CMK (cell line): ENCODE measurements at regions not wholly inside any gene's neighbourhood (a gene's known extent, or its start where the extent isn't known, plus 50 kb on each side); places are given as distances from the start of the nearest gene placed in this dataset.

Experiments used
- DNase-seq: peaks from one replicate; pipeline ENCODE4 v3.0.0-alpha.2; 2010; ENCODE audit warnings: low read depth

DNA sequence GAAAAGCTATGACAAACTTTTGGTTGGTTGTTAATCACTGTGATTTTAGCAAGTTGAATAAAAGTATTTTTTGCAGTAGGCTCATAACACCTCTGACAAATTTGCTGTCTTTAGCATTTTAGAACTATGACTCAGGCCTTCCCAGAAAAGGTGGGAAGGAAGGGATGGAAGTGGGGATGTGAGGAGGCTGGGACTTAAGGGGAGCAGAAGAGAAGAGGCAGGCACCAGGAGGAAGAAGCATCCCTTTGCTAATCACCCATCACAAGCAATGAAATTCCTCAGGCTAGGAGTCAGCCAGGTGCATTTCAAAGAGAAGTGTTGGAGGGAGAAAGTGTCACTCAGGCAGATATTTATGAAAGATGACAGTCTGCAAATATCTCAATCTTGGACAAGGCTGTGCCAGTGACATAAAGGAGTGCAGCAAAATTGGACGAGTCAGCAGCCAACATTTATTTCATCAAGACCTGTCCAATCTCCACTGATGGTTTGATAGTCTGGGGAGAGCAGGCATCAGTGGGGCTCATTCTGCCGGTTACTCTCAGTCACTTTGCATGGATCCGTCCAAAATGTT, 337.3 kb upstream of the ARRDC4 start:
- DNase-seq: no peak

DNA sequence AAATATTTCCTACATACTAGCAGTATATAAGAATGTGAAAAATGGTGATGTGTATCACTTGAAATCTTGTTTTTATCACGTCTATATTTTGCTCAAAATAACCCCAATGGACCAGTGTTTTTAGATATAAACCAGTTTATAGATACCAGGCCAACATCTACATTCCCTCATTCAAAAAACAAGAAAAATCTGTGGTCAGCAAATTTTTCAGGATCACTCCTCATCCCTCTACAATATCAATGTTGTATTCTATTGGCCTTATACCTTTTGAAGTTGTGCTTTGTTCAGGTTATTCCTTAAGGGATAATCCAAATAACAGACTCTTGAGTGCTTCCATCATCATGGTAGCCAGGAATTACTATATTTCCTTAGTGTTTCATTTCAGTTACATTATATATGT, 332.9 kb upstream of the ARRDC4 start:
- DNase-seq: no peak

DNA sequence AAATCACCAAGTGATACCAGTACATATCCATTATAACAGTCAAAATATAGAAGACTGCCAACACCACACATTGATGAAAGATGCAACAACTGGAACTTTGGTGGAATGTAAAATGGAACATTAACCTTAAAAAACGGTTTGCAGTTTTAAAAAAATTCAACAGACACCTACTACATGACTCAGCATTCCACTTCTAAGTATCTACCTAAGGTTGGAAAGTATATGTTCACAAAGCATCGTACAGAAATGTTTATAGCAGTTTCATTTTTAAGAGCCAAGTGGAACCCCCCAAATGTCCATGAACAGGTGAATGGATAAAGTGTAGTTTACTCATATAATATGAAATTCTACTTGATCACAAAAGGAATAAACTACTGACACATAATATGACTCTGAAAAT, 314.7 kb upstream of the ARRDC4 start:
- DNase-seq: no peak

DNA sequence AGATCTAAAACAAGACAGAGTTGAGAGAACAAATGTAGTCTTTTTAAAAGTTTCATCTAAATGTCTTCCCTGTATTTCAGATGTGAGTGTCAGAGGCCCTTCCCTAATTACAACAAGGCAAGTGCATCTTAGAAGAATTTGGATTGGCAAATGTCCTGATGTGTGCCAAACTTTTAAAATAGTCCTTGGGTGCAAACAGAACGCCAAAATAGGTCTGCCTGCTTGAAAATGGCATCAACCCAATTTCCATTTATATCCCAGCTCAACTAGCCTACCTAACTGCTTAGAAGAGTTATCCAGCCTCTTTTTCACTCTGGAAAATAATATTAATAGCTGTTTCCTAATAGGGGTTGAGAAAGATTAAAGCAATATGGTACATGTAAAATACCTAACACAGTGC, 311.8 kb upstream of the ARRDC4 start:
- DNase-seq: no peak

DNA sequence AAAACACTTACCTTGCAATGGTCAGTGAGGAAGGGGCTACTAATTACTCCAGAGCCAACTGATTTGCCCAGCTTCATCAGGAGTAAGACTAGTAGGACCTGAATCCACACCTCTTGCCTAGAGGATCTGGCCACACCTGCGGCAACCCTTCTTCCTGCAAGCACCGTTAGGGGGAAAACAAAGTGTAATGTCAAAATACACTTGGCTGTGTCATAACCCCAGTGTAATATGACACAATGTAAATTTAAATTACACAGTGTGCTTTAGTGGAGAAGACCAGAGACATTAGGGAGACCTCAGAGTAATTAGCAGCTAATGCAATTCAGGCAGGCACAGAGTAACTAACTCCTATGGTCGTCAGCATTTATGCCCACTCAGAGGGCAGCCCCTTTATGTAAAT, 308.5 kb upstream of the ARRDC4 start:
- DNase-seq: no peak

DNA sequence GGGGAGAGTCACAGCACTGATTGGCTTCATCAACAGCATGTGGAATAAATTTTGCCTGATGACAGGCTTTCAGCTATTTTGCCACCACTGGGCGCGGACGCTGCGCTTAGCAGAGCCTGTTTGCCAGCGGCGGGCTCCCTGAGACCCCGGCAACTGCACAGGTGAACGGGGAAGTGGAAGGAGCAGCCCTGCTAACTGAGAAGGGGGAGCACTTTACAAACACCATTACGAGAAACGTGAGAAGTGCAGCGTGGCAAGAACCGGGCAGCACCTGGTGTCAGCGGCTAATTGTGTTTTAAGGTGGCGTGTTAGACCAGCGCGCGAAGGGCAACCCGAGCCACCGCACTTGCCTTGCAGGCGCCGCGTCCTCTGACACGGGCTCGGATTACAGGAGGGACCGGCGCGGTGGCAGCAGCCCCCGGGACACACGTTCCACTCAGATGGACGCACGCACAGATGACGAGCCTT, 307.8 kb upstream of the ARRDC4 start:
- DNase-seq: no peak

DNA sequence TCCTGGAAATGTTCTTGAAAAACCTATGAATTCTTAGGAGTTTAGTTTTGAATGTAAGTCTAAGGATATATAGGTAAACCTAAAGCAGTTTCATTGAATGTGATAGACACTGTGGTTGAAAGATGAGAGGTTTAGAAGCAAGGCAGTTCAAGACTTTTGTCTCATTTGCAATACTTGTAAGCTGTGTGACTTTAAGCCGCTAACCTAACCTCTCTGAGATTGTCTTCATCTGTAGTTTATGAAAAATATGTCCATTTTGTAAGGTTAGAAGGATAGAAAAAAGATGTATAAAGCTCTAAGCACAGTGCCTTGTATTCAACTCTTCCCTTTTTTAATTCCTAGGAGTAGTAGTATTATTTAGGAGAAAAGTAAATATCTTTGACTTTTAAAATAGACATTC, 306.6 kb upstream of the ARRDC4 start:
- no peak for DNase-seq

DNA sequence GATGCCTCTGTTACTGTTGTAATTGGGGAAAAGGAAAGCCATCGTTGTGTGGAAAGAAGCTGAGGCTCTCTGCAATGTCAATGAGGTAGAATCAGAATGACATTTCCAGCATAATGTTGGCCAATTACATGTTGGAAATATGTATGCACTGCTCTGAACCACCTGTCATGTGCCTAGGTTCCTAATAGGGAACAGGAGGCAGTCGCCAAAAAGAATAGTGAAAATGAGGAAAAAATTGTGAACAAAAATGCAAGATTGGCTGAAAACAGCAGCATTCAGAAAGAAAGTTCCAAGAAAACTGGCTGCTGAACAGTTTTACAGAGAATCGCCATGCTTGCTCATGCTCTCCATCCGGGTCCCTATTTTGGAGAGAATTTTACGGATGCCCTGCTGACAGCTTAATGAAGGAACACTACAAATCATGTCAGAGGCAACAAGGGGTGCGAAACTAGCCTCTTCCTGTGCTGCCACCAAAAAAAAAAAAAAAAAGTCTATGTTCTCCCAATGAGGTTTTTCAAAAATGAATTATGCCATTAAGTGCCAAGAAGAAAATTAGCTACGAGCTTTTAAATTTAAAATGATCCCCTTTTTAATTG, 305.9 kb upstream of the ARRDC4 start:
- DNase-seq: no peak

DNA sequence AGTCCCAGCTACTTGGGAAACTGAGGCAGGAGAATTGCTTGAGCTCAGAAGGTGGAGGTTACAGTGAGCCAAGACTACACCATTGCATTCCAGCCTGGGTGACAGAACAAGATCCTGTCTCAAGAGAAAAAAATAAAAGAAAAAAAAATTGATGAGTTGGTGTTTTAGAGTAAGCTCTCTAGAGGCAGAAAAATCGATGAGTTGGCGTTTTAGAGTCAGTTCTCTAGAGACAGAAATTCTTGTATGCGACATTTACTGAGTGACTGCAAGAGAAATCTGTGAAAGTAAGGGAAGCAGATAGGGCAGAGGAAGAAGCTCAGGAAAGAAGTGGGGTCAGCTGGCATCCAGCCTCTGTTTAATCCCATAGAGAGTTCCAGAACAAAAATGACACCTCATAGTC, 298.7 kb upstream of the ARRDC4 start:
- DNase-seq: no peak

DNA sequence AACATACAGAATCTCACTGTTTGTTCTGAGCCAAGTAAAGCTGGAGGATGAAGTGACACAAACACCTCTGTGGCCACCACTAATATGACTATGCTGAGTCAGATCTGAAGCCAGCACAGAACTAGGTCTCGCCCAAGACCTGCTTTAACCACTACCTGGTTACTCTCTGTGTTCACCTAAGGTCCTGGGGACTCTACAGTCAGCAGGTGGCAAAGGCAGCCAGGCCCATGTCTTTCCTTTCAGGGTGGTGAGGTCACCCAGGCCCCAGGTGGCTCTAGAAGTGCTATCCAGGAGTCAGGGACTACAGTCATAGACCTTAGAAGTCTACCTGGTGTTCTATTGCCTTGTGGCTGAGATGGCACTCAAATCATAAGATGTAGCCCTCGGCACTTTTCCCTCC, 287.9 kb upstream of the ARRDC4 start:
- DNase-seq: no peak

DNA sequence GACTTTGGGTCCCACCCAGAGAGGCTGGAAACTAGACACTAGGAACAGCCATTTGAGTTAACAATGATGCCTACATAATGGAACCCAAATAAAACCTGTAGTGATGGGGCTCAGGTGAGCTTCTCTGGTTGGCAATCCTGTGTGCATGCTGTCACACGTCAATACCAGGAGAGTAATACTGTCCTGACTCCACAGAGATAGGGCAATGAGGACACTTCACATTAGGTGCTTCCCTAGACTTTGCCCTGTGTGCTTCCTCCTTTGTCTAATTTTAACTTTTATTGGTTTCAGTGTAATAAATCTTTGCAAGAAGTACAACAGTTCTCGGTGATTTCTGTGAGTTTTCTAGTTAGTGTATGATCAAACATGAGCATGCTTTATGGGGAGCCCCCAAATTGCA, 281.8 kb upstream of the ARRDC4 start:
- DNase-seq: no peak

DNA sequence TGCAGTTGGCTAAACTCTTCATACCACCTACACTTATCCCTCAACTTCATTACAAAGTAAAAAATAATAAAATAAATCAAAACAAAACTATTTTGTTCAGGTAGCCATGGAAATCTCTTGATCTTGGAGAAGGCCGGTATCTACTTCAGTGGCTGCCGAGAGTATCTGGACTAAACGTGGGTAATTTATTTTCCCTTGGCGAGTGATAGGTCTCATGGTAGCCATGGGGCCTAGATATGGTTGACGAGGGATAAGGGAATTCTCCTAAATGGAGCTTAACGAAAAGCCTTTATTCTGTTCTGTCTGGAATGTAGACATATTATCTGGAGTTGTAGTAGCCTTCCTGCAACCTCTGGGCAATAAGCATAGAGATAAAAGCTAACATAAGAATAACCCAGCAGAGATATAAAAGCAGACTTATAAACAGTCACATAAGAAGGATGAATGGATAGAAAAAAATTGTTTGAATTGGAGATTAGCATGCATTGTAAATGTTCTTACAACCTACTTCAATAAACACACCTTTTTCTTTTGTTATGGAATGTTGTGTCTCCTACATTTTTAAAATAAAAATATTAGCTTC, 281.3 kb upstream of the ARRDC4 start:
- no peak for DNase-seq

DNA sequence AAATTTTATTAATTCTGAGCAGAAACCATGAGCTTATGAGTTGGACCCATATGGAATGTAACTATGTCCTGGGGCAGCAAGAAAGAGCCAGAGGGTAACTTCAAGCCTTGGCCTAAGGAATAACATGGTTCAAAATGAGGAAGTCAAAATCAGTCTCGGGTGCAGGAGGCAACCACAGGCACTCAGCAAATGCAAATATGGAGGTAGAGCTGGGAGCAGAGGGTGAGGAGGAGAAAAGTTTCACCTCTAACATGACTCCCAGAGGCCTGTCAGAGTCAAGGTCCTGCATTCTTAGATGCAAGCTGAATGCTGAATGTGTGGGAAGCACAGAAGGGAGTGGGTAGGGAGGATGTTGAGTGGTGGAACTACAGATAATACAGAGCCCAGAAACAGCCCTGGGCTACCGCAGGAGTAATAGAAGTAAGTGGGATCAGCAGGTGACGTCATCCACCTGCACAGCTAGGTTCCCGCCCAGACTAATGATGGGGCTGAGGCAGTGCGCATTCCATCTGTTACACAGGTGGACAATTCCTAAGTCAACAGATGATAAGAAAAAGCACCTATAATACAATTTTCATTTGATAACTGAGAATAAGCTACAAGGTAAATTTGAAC, 279.8 kb upstream of the ARRDC4 start:
- DNase-seq: no peak

DNA sequence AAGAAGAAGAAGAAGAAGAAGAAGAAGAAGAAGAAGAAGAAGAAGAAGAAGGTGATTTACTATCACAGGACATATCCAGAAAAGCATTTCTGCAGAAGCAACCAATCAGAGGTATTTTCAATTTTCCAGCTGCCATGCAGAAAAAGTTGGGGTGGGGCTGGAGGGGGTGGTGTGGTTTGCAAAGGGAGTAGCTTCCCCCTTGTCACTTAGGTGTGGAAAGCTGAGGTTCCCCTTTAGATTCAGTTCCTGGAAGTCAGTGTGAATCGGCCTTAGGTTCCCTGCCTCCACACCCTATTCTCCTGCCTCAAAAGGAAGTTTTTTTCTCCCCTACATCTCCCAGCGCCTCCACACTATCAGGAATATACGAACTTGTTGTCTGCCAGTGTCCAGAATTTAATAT, 276.7 kb upstream of the ARRDC4 start:
- no peak for DNase-seq

DNA sequence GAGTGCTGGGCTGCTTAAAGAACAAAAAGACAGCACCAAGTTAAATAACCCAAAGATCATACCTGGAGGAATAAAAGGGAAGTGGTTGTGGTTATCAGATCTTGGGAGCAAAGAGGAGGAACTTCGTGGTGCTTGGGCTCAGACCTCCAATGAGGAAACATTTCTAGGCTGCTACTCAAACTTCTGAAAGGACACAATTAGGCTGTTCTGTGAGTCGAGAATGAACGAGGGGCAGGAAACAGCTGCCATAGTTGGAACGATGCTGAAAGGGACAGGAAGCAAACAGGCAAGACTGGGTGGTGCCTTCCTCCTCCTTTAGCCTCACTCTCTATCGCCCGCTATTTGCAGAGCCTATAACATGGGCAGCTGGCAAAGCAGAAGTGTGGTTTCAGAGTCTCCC, 276.3 kb upstream of the ARRDC4 start:
- no peak for DNase-seq

DNA sequence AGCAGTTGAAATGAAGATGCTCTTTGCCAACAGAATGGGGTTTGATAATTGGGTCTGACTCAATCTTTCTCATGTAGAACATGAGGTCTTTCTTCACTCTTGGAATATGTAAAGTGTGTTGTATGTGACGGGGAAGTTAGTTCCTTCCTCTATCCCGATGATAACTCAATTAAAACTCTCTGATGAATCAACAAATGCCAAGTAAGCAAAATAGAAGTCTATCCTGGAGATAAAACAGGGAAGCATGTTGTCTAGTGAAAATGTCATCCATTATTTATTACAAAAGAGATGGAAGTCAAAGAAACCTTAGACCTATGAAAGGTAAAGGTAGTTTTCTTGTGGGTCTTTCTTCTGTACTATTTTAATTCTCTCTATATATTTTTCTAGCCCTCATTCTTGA, 274.2 kb upstream of the ARRDC4 start:
- no peak for DNase-seq

DNA sequence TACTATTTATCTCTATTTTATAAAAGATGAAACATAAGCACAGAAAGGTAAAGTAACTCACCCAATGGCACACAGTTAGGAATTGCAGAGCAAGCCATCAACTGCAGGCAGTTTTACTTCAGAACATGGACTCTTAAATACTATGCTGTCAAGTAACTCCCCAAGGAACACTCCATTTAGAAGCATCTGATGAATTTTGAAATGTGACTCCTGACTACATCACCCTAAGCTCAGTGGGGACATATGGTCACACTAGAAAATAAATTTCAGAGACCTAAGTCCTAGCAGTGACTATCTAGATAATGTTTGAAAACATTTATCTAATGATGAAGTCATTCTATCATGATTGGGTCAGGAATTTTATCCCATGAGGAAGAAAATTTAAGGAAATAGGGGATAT, 272.8 kb upstream of the ARRDC4 start:
- DNase-seq: no peak

DNA sequence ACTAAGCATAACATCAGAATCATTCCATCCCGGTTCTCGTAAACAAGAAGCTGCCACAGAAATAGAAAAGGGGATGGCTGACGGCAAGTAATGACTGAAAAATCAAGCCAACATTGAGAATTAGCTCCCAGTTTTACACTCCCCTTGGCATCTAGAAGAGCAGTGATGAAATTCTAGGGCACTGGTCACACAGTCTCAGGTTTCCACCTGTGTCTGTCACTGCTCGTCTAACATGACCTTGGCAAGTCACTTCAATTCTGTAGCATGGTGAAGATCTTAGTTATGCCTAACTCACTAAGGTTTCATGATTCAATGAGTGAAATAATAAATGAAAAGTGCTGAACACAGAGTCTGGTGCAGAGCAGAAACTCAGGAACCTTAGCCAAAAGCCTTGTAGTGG, 272.3 kb upstream of the ARRDC4 start:
- no peak for DNase-seq

DNA sequence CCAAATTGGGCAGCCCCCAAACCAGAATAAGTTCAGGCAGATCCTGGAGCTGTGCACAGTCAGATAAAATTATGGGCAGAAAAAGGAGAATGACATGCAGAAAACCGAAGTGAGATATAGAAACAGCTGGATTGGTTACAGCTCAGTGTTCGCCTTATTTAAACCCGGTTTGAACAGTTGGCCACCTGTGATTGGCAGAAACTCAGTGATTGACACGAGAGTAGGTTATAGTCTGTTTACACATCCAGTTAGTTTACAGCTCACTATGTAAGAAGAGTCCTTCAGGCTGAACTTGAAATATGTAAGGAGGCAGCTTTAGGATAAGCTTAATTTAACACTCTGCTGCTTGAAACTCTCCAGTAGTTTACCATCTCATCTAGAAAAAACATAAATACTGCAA, 271.6 kb upstream of the ARRDC4 start:
- DNase-seq: no peak

DNA sequence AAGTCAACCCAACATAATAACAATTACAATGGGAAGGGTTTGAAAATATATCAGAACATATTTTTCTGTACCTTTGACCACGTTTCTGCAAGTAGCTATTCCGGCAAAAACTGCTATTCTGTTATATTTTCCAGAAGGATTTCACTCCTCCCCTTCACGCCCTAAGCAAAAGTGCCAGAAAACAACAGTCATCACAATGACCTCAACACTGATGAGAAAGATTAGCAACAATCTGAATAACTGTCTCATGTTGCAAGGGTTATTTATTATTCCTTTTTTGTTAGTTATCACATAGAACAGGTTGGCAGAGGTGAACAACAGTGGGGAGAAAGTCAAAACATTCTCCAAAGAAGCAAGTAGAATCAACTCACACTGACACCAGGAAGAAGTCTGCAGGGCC, 269.4 kb upstream of the ARRDC4 start:
- DNase-seq: no peak

DNA sequence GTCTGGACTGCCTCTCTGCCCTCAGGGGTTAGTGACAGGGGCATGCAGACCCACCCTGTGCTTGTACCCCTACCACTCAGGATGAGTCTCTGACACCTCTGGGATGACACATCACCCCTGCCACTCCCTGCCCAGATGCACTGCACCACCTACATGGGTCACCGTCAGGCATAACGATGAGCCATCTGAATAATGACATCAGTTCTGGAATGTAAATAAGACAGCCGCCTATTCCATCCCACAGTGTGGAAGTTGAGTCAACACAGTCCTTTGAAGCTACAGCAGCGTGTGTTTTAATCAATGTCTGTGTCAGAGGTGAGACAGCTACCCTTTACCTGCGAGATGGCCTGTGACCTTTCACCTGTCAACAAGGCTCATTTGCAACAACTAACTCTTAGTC, 268.7 kb upstream of the ARRDC4 start:
- no peak for DNase-seq

DNA sequence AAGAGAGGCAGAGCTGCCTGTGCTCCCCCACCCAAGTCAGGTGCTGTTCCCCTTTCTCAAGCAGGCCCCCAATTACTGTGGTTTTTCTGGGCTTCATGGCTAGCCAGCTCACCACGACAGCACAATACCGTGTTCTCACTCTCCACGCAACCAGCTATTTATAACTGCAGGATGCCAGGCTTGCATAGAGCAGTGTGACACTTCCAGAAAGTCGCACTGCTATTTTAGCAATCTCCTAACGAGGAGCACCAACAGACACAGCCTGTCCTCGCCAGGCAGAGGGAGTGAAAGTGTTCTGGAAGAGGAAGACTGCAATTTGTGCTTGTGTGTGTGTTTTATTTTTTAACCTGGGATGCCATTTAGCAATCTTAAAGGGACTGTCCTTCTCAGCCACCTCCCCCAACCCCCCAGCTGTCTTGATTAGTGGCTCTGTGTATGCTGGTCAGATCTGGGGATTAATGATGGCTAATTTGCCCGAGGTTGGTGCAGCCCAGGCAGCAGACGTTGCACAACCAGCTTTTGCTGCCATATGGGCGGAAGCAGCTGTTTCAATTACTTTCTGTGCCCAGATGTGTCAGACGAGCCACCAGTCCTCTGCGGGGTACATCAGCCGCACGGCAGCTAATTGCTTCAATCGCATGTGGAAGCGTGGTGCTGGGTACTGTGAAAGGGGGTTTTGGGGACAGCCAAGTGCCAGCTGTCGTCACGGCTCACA, 268.0 kb upstream of the ARRDC4 start:
- DNase-seq: no peak

DNA sequence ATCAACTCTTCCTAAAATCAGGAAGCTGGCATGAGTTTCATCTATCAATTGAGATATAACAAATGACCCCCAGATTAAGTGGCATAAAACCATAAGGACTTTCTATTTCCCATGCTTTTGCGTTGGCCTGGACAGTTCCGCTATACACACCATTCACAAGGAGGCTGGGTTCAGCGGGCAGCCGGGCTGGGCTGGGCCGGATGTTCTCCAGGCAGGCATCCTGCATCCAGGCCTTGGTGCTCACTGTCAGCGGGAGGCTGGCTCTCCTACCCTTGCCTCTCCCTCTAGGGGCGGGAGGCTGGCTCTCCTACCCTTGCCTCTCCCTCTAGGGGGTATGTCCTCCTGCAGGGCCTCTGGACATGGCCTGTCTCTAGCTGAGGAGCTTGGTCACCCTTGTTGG, 266.0 kb upstream of the ARRDC4 start:
- DNase-seq: no peak
